H7 (cell line): ENCODE measurements at regions not wholly inside any gene's neighbourhood (a gene's known extent, or its start where the extent isn't known, plus 50 kb on each side); places are given as distances from the start of the nearest gene placed in this dataset.

Source experiments
- DNase-seq: peaks from one replicate; pipeline ENCODE4 v3.0.0; 2012
- H3K27me3 ChIP-seq: 2 replicates; pipeline ENCODE4 v1.6.0; 2011; ENCODE audit warnings: mild to moderate bottlenecking, low read length; ENCODE audit not compliant: control insufficient read depth, insufficient read depth
- H3K36me3 ChIP-seq: replicated peaks from 2 replicates; pipeline ENCODE4 v1.5.1; 2011; ENCODE audit warnings: low read length; ENCODE audit not compliant: control insufficient read depth, insufficient read depth
- H3K4me3 ChIP-seq: 2 replicates; pipeline ENCODE4 v1.5.1; 2011; ENCODE audit warnings: low read depth, mild to moderate bottlenecking, control low read depth, low read length, moderate library complexity; ENCODE audit not compliant: insufficient read depth

DNA sequence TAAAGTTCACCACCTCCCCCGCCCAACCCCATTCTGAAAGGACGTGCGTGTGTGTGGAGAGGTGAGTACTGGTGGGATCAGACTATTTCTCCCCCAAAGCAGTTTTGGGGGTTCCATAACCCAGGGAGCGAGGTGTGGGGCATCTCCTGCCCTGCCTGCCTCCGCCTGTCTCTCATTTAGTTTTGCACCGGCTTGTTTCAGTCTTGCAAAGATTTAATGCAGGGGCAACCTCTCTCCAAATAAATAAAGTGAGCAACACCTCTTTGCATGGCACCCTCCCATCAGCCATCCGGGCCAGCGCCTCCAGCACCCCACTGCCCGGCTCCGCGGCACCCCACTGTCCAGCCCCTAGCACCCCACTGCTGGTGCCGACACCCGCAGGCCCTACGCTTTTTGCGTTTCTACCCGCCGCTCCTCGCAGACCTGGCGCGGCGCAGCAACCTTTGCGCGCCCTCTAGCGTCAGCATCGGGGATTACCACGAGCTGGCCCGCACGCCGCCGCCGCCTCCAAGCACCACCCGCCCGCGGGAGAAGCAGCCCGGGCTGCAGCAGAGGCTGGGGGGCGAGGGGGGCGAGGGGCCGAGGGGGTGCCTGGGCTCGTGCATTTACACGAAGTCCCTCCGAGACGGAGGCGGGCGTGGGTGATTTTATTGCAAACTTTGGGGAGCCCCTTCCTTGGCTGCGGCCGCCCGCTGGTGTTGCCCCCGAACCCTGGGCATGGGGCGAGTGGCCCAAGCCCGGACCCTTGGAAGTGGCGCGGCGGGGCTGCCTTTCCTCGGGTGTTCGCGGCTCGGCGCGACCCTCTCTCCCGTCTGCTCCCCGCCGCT is 55.8 kb upstream of the VRK1 start:
- DNase-seq = peak; percentile 92
- Histone ChIP-seq H3K4me3 (peak overlapping the region; percentile 50), H3K27me3 (0 out of 2 replicates have a peak, but pooled peaks cover 1% of the 10 kb centered on the region), H3K36me3 (no peaks in the 10 kb centered on the region)

DNA sequence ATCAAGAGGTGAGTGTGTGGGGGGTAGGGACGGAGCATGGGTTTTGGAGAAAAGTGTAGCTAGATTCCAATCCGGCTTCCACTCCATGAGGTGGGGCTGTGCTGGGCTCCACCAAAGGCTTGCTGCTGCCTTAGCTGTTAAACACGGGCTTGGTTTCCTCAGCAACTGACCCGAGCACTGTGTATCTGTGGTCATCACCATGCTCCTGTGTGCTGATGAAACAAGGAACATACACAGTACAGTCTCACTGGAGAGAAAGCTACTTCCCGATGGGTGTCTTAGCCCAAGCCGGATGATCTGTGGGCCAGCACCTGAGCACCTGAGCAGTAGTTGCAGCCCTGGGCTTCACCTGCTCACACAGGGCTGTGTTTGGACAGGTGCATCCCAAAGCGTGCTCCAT is 52.9 kb upstream of the VRK1 start:
- DNase-seq = no peak
- H3K4me3 ChIP-seq = no peak overlapping the region
- H3K36me3 ChIP-seq = no peaks in the 10 kb centered on the region
- 0 out of 2 replicates have a peak, but pooled peaks cover 1% of the 10 kb centered on the region for H3K27me3 ChIP-seq

DNA sequence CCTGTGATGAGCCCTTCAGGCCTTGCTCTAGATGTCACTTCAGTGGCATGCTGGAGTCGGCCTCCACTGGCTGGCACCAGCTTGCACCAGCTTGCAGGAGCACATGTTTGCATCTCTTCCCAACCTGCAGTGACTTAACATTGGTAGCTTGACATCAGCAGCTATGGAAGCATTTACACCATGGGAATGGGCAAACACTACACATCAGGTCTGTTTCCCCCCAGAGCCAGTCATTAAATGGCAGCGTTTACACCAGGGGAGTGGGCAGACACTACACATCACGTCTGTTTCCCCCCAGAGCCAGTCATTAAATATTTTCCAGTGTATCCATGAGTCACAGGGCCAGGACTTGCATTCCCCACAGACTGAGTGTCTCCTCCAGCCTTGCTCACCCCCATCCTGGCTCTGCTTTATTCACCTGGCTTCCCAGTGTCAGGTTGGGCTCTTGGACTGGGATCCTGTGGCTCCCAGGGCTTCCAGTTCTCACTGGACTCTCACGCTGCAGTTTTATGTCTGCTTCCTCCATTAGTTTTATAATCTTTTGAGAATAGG is 51.6 kb upstream of the VRK1 start:
- no peak for DNase-seq
- Histone ChIP-seq H3K27me3 (0 out of 2 replicates have a peak, but pooled peaks cover 1% of the 10 kb centered on the region), H3K4me3 (no peak overlapping the region)

DNA sequence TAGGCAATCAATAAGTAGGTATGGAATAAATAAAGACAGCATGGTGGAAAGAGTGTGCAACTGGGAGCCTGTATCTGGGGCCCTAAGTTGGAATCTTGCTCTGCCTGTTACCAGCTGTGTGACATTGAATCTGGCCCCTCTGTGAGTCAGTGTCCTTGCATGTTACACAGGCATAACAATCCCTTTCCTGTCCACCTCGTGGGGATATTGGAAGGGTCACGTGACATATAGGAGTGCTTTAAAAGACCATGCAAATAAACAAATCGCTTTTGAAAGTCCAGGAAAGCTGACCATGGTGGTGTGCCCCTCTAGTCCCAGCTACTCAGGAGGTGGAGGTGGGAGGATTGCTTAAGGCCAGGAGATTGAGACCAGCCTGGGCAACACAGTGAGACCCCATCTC is 51.1 kb upstream of the VRK1 start:
- H3K27me3 ChIP-seq = 0 out of 2 replicates have a peak, but pooled peaks cover 1% of the 10 kb centered on the region
- no peak for DNase-seq
- no peaks in the 10 kb centered on the region for H3K36me3 ChIP-seq
- H3K4me3 ChIP-seq = no peak overlapping the region

More for the DNA sequence above, 51.6 kb upstream of the VRK1 start:
- H3K36me3 ChIP-seq = no peaks in the 10 kb centered on the region

DNA sequence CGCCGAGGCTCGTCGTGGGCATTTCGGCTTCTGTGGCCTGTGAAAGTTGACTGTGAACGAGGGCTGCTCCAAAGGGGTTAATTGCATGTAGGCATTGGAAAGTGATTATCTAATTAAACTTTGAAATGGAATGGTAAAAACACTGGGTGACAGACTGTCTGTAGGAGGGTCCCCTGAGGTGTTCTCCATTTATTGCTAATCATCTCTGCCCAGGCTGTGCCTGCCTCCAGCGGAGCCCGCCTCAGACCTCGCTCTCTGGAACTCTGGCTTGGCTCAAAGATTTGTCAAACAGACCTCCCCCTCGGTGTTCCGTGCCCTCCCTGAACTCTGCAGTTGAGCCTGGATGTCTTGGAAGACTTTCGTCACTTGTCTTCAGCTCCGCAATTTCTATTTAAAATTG is 50.2 kb upstream of the VRK1 start:
- no peak overlapping the region for H3K4me3 ChIP-seq
- 0 out of 2 replicates have a peak, but pooled peaks cover under 1% of the 10 kb centered on the region for H3K27me3 ChIP-seq
- no peaks in the 10 kb centered on the region for H3K36me3 ChIP-seq
- DNase-seq = no peak
